ENCODE measurements at regions not wholly inside any gene's neighbourhood (a gene's known extent, or its start where the extent isn't known, plus 50 kb on each side); places are given as distances from the start of the nearest gene placed in this dataset.

GRCh38 chr11:127639916-127640315, 639.3 kb upstream of the KIRREL3 start:
- no peaks in the 10 kb centered on the region for H3K9me3 Mint-ChIP-seq
- no peak overlapping the region for H3K27ac Mint-ChIP-seq
- Histone ChIP-seq H3K79me2 (replicated peaks; ENCODE audit: insufficient read depth) (no peaks in the 10 kb centered on the region), H3K4me2 (no peak overlapping the region), H4K20me1 (replicated peaks; ENCODE audit: insufficient read depth) (no peaks in the 10 kb centered on the region), H3K9me2 (ENCODE audit: insufficient read depth) (no peaks in the 10 kb centered on the region; the same call in 1 of the 2 replicates), H3K36me3 (ENCODE audit: insufficient read depth) (no peaks in the 10 kb centered on the region; the same call in 1 of the 2 replicates), H3K4me1 (ENCODE audit: insufficient read depth) (no peaks in the 10 kb centered on the region), H3F3A (replicated peaks; ENCODE audit: low read depth) (no peaks in the 10 kb centered on the region), H2AFZ (no peak overlapping the region), H3K4me3 (no peak overlapping the region), H3K27me3 (ENCODE audit: insufficient read depth) (no peaks in the 10 kb centered on the region), H3K27ac (ENCODE audit: low read depth) (no peak overlapping the region)
- H3K4me3 Mint-ChIP-seq: no peak overlapping the region
- DNase-seq (ENCODE audit: low spot score): no peak
- H3K36me3 Mint-ChIP-seq (ENCODE audit: low read depth): no peaks in the 10 kb centered on the region
- ATAC-seq: no peak
- TF ChIP-seq POLR2AphosphoS5 (IDR thresholded peaks at IDR 0.05; ENCODE audit: low read depth): no peak
- no peak for TF ChIP-seq ETS1 (IDR thresholded peaks at IDR 0.05)
- TF ChIP-seq ZNF331 (CRISPR knock-in tag; IDR thresholded peaks at IDR 0.05; ENCODE audit: low read depth): no peak
- no peak for TF ChIP-seq EZH2 (IDR thresholded peaks at IDR 0.05; ENCODE audit: low read depth, unreplicated experiment)
- TF ChIP-seq ZNF462 (CRISPR knock-in tag; IDR thresholded peaks at IDR 0.05): no peak
- no peak for TF ChIP-seq CTCF (conservative IDR thresholded peaks at IDR 0.05; ENCODE audit: low read depth in 2 of 2)
- TF ChIP-seq STAT1 (IDR thresholded peaks at IDR 0.05; ENCODE audit: unreplicated experiment): no peak
- H3K27me3 Mint-ChIP-seq (ENCODE audit: insufficient read depth, low read depth, poor library complexity): no peaks in the 10 kb centered on the region
- peaks cover 13% of the 10 kb centered on the region; the same call in 2 of the 3 replicates for H3K4me1 Mint-ChIP-seq

All from GM23338 (cell line).